IPS-NIHi7 (cell line): ENCODE measurements at regions not wholly inside any gene's neighbourhood (a gene's known extent, or its start where the extent isn't known, plus 50 kb on each side); places are given as distances from the start of the nearest gene placed in this dataset.

Source experiments
- DNase-seq: peaks from one replicate; pipeline ENCODE4 v3.0.0; 2012; ENCODE audit warnings: mixed read lengths; ENCODE audit errors: extremely low spot score

DNA sequence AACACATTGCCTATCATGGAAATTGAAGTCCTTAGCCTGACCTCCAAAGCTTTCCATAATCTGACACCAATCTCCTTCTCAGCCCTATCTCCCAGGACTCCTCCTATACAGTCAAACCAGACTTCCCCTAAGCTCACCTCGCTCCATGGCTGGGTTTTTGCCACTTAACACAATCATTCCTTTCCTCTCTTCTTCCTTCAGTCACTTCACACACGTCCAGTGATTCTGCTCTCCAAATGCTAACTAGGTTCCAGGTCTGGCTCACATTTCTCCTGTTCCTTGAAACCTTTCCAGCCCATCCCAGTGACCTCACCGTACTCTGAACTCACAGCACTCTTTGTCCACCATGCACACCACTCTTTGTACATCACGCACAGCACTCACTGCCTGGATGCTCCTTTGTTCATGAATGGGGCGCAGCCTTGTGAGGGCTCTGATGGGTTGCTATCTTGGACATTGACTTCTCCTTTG, 98.4 kb downstream of the GLUL start:
- DNase-seq = no peak

DNA sequence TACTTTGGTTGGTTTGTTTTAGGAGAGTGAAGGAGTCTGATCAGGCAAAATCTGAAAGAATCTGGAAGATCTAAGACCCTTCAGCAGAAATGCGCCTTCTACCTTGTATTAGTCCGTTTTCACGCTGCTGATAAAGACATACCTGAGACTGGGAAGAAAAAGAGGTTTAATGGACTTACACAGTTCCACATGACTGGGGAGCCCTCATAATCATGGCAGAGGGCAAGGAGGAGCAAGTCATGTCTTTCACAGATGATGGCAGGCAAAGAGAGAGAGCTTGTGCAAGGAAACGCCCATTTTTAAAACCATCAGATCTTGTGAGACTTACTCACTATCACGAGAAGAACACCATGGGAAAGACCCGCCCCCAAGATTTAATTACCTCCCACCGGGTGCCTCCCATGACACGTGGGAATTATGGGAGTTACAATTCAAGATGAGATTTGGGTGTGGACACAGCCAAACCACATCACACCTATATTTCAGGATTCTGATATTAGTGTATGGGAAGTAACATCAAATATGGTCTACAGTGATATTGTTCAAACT, 99.3 kb downstream of the GLUL start:
- DNase-seq = no peak

DNA sequence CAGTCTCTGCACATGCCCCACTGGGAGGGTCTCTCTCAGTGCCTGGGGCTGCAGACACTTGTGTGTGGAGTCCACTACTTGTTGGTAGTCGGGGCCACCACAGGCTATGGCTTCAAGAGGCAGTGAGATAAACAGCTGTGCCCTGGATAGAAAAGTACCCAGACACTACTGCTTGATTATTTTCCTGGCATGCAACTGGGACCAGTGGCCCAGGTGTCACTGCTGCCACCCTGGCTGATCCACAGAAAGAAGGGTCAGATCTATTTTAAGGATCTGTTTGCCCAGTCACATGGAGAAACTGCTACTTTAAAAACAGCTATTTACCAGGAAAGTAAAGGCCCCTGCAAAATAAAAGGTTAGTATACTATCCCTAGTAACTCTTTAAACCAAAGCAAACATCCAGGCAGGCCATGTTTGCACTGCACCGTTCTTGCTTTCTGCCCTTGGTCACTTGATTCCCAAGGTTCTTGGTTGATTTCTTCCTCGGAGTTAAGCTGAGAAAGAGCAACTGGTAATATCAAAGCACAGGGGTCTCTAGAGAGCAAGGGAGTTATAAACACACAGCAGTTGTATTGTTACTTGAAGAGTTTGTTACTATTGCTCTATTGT, 99.9 kb downstream of the GLUL start:
- no peak for DNase-seq

DNA sequence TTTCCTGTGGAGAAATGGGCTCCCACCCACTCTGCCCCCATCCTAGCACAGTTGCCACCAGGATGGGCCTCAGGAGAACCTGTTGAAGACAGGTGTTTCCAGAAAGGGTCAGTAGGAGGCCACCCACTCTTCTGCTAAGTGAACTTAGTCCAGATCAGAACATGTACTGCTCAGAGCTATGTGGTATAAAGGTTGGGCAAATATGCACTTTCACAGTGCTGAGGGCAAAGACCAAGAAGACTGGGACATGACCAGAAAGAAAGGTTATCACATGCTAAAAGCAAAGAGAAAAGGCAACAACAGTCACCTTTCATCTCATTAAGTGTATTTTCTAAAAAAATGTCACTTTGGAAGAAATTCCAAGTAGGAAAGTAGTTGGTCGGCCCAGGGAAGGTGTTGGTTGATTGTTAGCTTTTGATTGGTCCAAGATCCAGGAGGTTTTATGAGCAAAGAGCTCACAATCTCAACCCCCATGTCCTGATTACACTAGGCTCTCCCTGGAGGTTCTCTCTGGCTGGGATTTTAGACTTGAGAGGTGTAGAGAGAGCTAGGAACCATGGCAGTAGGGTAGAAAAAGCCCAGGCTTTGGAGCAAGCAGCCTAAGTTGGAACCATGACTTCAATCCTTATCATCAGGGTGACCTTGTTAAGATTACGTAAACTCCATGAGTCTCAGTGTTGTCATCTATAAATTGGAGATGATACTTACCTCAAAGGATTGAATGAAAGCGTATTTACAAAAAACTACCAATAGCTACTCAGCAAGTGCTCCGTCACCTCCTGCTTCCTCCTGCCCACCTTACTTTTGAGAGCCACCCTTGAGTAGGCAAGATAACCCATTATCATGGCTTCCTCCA, 102.6 kb downstream of the GLUL start:
- no peak for DNase-seq

DNA sequence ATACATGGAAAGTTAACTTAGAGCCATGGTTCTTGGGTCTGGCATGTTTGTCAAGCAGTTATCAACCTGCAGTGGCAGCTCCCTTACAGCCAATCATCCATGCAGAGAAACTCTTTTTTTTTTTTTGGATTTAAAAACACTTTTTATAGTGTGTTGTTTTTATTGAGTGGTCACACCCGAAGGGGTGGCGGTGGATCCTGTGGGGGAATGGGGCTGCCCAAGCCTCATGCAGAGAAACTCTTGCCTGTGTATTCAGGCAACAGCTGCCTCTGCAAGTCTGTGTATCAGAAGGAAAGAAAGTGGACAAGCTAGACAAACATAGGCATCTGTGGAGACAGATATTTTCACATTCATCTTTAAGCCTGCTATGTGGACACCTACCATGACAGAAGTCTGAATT, 104.8 kb downstream of the GLUL start:
- no peak for DNase-seq

DNA sequence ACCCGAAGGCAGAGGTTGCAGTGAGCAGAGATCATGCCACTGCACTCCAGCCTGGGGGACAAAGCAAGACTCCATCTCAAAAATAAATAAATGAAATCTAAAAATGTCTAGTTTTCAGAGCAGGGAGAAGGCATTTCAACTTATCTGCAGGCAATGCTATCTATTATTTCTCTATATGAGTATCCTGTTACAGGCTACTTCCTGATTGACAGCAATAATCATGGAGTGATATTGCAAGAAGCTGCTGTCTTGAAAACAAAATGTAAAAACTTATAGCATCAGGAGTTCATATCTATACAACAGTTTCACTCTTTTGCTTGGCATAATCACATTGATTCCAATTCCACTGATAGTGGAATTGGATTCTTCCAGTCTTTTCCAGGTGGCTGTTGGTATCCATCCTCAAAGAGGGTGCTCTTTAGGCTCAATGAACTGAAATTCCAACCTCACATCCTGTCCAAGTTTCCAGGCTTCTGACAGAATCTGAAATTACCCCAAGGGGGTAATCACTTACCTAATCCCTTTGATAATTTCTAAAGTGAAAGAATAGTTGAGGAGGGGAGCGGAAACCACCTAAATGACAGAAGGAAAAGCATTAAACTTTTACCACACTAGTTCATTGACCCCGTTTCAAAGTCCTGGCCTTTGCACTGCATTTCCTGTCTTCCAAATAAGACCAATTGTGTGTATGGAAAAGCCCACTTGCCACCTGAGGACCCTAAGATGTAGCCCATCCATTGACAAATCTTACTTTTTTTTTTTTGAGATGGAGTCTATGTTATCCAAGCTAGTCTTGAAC, 107.6 kb downstream of the GLUL start:
- no peak for DNase-seq

DNA sequence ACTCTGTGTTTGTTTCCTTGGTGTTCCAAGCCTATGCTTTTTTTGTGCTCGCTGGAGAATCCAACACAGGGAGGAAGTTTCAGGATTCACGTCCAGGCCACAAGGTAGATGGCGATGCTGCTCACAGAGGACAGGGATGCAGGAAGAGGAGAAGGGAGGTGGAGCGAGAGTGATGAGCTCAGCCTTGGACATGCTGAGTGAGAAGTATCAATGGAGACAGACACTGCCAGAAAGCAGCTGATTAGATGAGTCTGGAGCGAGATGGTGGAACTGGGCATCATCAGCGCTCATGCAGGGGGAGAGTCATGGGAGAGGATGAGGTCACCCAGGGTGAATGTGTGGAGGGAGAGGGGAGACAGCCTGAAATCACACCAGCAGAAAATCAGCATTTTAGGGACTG, 110.0 kb downstream of the GLUL start:
- DNase-seq = no peak

DNA sequence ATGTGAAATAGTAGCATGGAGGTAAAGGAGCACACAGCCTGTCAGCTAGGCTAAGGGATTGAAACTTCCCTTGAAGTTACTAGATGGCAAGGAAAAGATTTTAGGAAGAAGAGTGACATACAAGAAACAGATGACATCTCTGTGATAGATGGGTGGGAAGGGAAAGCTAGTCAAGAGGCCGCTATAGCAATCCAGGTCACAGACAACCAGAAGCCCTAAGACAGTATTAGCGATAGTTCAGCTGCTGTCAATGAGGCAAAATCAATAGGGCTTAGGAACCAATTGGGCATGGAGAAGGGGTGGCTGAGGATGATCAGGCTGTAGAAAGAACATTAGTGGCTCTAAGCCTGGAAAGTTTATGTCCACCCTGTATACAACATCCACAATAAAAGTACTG, 111.1 kb downstream of the GLUL start:
- no peak for DNase-seq

DNA sequence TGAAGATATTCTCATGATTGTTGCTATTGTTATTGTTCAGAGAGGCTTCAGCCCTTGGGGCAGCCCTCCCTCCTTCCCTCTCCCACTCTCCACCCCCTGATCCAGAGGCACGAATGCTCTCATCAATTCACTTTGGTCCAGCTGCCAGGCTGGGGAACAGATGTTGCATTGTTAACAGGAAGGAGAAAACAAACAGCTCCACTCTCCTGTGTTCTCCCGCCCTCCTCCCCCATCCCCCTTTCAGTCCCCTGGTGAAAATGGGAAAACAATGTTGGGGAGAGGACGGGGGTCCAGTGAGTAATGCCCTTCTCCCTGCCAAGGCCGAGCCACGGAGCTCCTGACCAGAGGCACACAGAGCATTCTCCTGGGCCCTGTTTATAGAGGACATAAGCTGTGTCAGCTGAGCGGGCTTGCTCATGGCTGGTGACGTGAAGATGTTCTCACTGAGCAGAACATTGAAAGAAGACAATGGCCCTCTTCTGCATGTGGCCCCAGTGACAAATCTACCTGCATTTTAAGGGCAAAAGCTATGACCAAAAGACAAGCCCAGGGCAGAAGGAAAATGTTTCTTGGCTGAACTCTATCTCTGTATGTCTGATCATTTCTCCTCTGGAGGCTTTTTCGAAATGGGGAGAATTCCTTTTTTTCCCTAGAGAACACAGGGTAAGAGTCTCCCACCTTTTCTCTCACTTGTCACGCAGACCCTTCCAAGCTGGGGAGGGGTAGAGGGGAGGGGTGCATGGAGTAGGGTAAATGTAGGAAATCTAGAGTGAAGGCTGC, 111.7 kb downstream of the GLUL start:
- peak; percentile 42 for DNase-seq

DNA sequence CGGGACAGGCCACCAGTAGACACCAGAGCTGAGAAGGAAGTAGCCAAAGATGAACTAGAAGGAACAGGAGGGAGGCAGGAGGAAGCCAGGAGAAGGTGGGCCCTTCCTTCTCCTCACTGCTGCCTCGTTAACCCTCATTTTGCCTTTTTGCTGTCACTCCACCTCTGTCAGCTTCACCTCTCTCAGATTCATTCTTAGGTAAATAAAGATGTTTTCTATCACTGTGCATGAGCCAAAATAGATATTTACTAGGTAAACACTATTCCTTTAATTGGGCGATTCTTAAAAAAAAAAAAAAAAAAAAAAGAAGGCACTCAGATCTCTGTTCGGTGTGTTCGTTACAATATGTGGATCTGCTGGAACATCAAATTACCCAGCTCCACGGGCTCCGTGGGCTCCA, 112.3 kb downstream of the GLUL start:
- DNase-seq = no peak

DNA sequence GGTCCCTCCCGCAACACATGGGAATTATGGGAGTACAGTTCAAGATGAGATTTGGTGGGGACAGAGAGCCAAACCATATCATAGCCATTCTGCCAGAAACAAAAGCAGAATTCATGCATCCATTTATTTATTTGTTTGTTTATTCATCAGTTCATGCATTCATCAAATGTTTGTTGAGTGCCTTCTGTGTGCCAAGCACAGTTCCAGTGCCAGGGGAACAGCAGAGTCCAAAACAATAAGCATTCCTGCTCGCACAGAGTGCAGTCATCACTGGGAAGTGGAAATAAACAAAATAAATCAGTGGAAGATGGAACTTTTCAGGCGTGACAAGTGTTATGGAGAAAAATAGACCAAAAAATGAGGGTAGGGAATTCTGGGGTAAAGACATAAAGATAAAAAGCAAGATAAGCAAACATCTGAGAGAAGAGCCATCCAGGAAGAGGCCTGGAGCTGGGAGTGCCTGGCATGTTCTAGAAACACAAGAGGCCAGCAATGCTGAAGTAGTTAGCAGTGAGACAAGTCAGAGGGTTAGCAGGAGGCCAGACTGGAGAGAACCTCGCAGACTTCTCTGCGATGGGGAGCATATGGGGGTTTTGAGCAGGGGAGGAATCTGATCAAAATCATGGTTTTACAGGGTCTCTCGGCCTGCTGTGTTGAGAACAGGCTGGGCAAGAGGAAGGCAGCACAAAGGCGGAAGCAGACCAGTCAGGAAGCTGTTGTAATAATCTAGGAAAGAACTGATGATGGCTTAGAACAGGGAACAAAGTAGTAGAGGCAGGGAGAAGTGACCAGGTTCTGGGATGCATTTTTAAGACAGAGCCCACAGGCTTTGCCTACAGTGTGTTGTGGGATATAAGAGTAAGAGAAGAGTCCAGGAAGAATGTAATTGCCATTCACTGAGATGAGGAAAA, 113.2 kb downstream of the GLUL start:
- DNase-seq = no peak

DNA sequence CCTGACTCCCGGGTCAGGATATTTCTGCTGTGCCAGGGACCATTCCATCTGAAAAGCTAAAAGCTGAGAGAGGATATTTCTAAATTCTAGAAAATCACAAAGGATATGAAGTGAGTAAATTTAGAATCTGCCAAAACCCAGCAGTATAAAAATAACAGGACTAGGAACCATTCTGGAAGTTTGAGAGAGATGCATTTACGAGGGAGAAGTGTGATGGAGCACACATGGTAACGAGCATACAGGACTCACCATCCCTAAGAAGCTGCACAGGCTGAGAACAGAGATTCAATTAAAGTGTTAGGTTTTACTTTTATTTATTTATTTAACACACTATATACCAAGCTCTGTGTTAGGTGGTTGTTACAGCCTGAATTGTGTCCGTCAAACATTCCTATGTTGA, 116.3 kb downstream of the GLUL start:
- no peak for DNase-seq

DNA sequence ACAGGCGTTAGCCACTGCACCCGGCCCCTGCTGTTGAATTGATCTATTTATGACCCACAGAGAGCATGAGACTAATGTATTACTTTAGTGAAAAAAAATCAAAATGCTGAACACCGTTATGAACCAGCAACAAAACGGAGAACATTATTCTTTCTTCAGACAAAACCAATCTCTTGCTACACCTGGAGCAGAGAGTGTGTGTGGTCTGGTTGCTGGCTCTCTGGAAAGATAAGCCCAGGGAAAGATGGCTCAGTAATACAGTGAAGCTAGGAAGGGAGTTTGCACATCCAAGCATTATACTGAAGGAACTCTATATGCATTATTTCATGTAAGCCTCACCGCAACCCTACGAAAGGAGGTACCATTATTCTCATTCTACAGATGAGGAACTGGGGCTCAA, 117.0 kb downstream of the GLUL start:
- DNase-seq = no peak

DNA sequence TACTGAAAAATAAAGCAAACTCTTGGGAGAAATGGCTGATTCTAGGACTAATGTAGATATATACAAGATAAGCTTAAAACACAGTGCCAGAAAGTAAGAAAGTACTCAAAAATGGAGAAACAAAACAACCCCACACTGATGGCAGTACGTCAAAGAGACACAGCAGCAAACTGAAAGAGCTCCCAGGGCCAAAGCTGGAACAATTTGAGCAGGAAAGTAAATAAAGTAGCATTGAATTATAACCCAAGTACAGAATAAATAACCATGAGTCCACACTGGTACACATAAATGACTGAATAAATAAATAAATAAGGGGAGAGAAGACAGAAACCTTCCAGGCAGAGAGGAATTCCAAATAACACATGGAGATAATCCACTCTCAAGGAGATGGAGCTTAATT, 120.9 kb downstream of the GLUL start:
- DNase-seq = no peak

DNA sequence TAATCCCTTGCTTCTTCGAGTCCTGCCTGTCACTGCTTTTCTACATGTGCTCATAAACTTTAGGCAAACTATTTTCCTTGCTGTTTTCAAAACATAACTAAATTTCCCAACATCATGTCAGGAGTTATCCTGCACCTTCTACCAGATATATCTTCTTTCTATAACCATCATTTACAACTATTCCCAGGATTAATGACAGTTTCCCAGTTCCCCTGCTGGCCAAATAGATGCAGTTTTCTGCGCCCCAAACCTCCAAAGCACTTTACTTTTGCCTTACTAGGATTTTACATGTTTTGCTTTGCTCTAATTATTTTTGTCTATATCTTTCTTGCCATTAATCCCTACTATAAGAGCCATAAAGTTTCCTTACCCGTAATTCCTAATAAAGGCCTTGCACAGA, 122.5 kb downstream of the GLUL start:
- no peak for DNase-seq

DNA sequence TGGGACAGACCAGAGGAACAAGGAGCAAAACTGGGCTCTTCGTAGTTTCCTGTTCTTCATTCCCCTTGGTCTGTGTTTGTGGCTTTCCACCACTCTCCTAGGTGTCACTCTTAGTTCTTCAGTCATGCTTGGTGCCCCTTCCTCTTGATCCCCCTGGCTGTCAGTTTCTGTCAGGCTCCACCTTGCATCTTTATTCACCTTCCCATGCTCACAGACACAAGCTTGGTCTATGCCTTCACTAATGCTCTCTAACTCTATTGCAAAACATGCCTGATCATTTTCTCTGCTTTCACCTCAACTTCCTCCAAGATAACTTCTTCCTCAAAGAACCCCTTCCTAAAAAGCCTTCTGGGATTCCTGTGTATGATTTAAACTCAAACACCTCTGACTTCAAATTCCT, 122.9 kb downstream of the GLUL start:
- DNase-seq = no peak

DNA sequence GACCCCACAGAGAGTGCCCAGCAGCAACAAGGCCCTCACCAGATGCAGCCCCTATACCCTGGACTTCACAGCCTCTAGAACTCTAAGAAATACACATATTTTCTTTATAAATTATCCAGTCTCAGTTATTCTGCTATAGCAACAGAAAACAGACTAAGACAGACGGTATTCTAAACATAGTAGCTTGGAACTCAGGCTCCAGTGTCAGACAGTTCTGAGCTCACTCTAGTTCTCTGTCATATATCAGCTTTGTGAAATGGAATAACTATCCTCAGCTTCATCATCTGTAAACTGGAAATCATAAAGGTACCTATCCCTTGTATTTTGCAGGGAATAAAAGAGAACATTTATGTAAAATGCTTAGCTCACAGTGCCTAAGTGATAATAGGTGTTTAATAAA, 127.4 kb downstream of the GLUL start:
- DNase-seq = no peak

DNA sequence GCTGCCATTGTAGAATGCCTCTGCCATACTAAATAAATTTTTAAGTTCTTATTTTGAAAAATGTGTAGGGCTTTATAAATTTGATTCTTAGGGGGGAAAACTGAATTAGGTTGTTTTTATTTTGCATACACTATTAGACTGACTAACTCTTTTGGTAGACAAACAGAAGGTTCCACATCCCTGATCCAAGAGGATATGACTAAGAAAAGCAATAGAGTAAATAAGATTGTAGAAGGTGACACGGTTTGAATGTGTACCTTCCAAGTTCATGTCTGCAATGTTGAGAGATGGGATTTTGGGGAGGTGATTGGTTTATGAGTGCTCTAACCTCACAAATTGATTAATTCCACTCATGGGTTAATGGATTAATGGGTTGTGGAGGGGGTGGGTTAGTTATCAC, 127.9 kb downstream of the GLUL start:
- DNase-seq = no peak

DNA sequence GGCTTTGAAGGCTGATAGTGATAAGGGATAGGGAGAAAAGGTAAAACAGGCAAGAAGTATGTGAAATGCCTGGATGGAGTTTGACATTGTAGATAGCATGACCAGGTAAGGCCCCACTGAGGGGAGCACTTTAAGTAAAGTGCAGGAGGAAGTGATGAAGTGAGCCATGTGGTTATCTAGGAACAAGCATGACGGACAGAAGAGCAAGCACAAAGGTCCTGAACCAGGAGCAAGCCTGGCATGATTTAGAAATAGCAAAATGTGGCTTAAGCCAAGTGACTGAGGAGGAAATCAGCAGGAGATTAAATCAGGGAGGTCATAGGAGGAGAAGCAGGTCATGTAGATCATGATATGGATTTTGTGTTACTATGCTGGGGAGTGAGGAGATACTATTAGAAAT, 129.2 kb downstream of the GLUL start:
- DNase-seq = no peak

DNA sequence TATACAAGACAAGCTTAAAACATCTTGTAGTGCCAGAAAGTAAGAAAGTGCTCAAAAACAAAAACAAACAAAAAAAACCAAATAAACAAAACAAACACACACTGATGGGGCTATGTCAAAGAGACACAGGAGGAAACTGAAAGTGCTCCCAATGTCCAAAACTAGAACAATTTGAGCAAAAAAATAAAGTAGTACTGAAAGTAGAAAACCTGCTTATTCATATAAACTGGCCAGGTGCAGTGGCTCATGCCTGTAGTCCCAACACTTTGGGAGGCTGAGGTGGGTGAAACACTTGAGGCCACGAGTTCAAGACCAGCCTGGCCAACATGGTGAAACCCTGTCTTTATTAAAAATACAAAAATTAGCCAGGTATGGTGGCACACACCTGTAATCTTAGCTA, 129.9 kb downstream of the GLUL start:
- DNase-seq = no peak

DNA sequence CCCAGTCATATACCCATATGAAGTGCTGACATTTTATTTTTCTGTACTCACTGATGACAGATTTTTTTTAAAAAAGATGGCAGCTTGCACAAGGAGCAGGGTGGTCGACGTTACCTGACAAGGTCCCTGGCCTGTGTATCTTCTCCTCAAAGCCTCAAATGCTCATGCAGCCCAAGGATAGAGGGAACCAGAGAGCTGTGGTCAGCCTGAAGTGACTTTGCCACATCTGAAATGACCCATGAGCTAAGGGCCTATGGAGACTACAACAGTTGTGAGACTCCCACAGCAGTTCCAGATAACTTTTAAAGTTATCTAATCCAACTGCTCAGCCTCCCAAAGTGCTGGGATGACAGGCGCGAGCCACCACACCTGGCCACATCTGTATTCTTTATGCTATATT, 131.1 kb downstream of the GLUL start:
- DNase-seq = no peak
